AG04450 (cell line): ENCODE measurements at regions not wholly inside any gene's neighbourhood (a gene's known extent, or its start where the extent isn't known, plus 50 kb on each side); places are given as distances from the start of the nearest gene placed in this dataset. TPM values are rescaled to one million over a fixed set of nuclear protein-coding genes. Genes with fewer than 3 reads are reported as not detected.

Source experiments
- CTCF ChIA-PET: fragments of 300-600, 350-600 bp; formaldehyde crosslinking; extraction: SDS; loops from one replicate; lab custom pipeline; 2022; ENCODE audit warnings: antibody characterized with exemption, inconsistent platforms; lab: Charles Lee
- POLR2A ChIA-PET: fragments of 350-600 bp; formaldehyde crosslinking; extraction: SDS; loops from one replicate; lab custom pipeline; 2021; ENCODE audit warnings: antibody characterized with exemption, inconsistent platforms; lab: Yijun Ruan, JAX
- DNase-seq: peaks from one replicate; pipeline ENCODE4 v3.0.0-alpha.2; 2011; ENCODE audit warnings: low read depth, low spot score
- H3K27ac ChIP-seq: one replicate; pipeline ENCODE4 v1.5.1; 2012; ENCODE audit warnings: low read depth, low read length, control low read depth
- H3K27me3 ChIP-seq: one replicate; pipeline ENCODE4 v1.6.0; 2012; ENCODE audit warnings: low read length; ENCODE audit not compliant: control insufficient read depth, insufficient read depth
- H3K4me3 ChIP-seq: 2 replicates; pipeline ENCODE4 v1.5.1; 2011; ENCODE audit warnings: mild to moderate bottlenecking, low read depth, low read length, control low read depth
- H3K9me3 ChIP-seq: 2 replicates; pipeline ENCODE4 v1.5.1; 2012; ENCODE audit warnings: low read length; ENCODE audit not compliant: control insufficient read depth, insufficient read depth
- CTCF ChIP-seq: IDR thresholded peaks from 2 replicates; pipeline ENCODE4 v1.5.1; 2011; ENCODE audit warnings: low read depth, low read length, control low read depth, inconsistent platforms
- small RNA-seq: library from RNA; depleted of rRNA; stranded (forward); fragments of <200 nt; gene quantifications from one replicate; pipeline ENCODE3, GENCODE V24; 2012; ENCODE audit warnings: low read depth; ENCODE audit not compliant: insufficient read length

- no peak for TF ChIP-seq CTCF
- no peak overlapping the region for H3K27ac ChIP-seq
- no peak overlapping the region for H3K4me3 ChIP-seq
- no peak for DNase-seq
- no peaks in the 10 kb centered on the region for H3K27me3 ChIP-seq
- POLR2A ChIA-PET, result no interaction called here
- no peaks in the 10 kb centered on the region for H3K9me3 ChIP-seq
- CTCF ChIA-PET, result no interaction called here
Observed at GRCh38 chr5:121797681-121798518, 53.8 kb upstream of the FTMT start.

Small RNAs in the stretch of these regions (small RNA-seq; reads per million reads assigned to genes)
- gene AC010350.1, result not detected
